GM19023 (cell line): ENCODE measurements at regions not wholly inside any gene's neighbourhood (a gene's known extent, or its start where the extent isn't known, plus 50 kb on each side); places are given as distances from the start of the nearest gene placed in this dataset.
"Not testable (repeated sequence)": the region's sequence is repeated elsewhere in the genome, so short reads cannot be mapped to it uniquely, and the experiment has no call there.

ENCODE experiments used
- ATAC-seq: cut with Tn5 transposase; IDR thresholded peaks from one replicate; pipeline ENCODE4 v1.9.1; 2021; ENCODE audit warnings: mild to moderate bottlenecking, moderate library complexity; ENCODE audit not compliant: unreplicated experiment

DNA sequence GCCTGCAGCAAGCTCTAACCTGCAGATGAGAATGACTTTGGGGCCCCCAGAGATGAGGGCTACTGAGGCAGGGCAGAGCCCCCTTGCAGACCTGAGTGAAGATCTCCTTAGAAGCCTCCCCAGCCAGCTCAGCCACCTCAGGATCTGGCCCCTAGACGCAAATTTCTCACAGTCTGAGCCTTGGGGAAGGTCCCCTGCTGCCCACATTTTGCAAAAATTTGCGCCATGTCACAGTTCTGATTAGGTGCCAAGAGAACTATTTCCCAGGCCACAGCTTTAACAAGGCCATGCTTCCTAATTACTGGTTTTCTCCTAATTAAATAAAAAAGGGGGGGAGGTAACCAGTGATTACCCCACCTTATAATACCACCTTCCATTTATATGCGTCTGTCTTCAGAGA, 81.0 kb upstream of the HES1 start:
- ATAC-seq = no peak

DNA sequence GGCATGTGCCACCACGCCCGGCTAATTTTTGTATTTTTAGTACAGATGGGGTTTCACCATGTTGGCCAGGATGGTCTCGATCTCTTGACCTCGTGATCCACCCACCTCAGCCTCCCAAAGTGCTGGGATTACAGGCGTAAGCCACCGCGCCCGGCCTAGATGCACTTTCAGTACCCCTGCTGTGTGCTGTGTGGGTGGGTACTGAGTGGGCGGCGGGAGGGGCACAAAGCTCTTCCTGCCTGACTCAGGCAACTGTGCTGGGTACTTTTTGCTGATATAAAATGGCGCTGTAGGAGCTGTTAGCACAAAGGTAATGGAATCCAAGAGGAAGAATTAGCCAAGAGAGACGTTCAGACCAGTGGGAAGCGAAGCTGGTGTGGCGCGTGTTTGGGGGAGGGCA, 79.6 kb upstream of the HES1 start:
- ATAC-seq = not testable (repeated sequence)

- no peak for ATAC-seq
Measured at GRCh38 chr3:194056731-194057415, 79.1 kb upstream of the HES1 start.

DNA sequence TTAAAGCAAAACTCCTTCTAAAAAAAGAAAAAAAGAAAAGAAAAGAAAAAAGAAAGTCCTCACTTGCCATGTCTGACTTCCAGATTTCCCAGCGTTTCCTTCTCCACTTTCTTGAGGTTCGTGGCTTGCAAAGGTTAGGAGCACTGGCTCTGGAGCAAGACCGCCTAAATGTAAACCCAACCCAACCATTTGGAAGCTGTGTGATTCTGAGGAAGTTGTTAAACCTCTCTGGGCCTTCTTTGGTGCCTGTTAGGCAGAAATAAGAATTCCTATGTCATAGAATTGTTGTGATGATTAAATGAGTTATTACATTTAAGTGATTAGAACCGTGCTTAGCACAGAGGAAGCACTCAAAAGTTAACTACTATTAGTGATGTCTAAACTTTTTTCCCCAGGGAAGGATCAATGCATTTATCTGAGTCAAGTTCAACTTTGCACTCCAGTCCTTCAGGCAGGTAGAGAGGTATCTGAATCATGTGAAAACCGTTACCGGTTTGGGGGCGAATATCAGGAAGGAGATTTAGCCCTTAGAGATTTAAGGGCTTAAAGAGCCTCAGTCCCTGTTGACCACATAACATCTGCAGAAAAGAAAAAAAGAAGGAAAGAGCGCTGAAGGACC, 78.3 kb upstream of the HES1 start:
- ATAC-seq = no peak

GRCh38 chr3:194058189-194058571, 77.8 kb upstream of the HES1 start:
- ATAC-seq = peak; percentile 71

GRCh38 chr3:194058753-194059152, 77.2 kb upstream of the HES1 start:
- no peak for ATAC-seq

DNA sequence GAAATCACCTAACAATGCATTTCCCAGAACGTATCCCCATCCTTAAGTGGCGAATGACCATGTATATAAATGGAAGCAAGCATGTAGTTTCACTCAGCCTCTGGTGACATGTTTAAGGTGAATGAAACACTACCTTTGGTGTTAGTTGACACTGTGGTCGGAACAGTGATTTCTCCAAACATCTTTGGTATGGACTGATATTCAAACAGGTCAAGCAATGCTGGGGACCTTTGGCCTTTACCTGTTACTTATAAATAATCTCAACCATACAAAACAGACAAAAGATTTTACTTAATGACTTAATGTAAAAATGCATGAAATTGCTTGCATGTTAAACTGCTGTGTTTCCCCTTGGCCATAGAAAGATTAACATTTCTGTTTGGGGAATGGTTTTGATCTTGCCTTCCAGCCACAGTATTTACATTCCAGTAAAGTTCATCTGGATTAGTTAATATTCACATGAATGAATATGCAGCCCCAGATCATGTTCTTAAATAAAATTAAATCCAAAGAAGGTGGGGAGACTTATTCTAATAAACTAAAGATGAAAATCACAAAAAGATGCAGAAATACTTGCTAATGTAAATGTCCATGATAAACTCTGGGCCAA, 74.4 kb upstream of the HES1 start:
- ATAC-seq = no peak

DNA sequence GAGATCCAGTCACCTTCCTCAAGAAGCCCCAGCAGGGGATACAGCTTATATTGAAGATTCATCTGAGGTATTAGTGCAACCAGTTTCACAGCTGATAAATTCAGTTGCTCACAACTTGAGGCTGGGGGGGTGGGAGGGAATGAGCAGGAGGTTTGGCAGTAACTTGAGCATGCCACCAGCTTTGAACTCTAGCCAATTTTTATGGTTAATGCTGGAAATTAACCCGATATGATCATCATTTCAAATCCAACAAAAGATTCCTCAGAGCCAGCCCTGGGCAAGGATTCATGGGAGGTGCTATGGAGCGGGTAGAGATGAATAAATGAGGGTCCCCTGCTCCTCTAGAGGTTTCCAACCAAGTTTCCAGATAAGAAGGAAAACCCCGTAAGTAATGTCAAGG, 73.1 kb upstream of the HES1 start:
- ATAC-seq = no peak

- no peak for ATAC-seq
Measured at GRCh38 chr3:194064380-194065332, 71.3 kb upstream of the HES1 start.

DNA sequence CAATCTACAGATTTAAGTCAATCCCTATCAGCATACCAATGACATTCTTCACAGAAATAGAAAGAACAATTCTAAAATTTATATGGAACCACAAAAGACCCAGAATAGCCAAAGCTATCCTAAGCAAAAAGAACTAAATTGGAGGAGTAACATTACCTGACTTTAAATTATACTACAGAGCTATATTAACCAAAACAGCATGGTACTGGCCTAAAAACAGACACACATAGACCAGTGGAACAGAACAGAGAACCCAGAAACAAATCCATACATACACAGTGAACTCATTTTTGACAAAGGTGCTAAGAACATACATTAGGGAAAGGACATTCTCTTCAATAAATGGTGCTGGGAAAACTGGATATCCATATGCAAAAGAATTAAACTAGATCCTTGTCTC, 68.6 kb upstream of the HES1 start:
- ATAC-seq = not testable (repeated sequence)

GRCh38 chr3:194067949-194068362, 68.0 kb upstream of the HES1 start:
- ATAC-seq = no peak

DNA sequence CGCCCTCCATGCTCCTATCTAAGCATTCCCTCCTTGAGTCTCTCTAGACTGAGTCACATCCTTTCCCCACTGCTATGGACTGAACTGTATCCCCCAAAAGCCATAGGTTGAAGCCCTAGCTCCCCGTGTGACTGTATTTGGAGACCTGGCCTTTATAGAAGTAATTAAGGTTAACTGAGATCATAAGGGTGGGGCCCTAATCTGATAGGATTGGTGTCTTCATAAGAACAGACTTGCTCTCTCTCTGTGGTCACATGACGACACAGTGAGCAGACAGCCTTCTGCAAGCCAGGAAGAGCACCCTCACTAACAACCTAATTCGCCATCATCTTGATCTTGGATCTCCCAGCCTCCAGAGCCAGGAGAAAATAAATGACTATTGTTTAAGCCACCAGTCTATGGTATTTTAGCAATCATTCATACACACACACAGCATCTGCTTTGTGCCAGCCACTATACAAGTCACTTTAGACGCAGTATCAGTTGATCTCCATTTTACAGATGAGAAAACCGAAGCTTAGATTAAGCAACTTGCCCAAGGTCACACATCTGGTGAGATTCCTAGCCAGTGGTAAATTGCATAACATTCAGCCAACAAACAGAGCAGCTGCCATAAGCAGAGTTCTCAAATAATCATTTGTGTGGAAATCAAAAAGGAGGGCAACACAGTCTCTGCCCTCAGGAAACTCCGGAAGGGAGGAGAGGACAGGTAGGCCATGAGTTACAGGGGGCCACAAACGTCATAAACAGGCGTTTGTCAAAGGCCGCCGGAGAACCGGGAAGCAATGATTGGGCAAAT, 66.3 kb upstream of the HES1 start:
- no peak for ATAC-seq

DNA sequence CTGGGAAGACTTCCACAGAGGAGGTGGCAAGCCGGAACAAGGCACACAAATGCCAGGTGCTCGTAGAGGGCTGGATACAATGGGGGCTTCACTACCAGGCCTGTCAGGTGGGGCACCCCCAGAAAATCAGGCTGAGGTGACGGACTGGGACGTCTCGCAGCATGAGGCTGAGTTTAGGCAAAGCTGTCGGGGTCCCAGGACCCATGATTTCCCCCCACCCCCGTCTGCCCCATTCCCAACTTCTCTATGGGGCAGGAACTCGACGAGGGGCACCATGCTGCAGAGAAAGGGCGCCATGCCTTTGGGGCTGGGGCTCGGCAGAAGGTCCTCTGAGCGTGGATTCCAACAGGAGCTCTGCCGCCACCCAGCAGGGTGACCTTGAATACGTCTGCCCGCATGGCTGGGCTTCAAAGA, 65.7 kb upstream of the HES1 start:
- no peak for ATAC-seq

DNA sequence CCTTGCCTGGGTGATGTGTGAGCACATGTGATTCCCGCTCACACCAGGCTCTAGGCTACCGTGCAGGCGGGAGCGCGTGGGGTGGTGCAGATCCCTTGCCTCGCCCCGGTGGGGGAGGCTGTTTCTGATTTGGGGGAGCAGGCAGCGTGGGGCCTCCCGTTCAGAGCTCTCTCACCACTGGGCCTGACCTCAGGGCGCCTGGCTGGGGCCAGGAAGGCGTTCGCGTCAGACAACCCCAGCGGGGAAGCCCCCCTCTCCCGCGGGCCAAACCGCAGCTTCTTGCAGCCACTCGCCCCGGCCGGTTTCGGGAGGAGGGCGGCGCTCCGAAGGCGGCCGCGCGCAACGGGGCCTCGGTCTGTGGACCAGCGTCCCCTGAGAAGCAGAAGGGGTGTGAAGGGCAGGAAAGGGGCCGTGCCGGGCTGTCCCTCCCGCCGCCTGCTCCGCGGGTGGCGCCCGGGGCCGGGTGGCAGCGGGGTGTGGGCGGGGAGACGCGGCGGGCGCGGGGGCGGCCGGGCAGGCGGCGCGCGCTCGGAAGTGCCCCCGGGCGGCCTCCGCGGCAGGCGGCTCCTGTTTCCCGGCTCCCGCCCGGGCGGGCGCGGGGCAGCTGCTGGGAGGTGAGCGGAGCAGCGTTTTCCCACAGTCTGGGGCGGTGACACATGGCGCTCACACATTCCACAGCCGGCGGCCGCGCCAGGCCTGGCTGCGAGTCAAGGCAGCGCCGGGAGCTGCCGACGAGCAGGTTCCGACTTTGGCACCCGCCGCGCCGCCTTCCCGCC, 65.1 kb upstream of the HES1 start:
- ATAC-seq = peak; percentile 94

- no peak for ATAC-seq
Measured at GRCh38 chr3:194072097-194072428, 63.9 kb upstream of the HES1 start.

GRCh38 chr3:194072691-194073279, 63.2 kb upstream of the HES1 start:
- ATAC-seq = no peak

DNA sequence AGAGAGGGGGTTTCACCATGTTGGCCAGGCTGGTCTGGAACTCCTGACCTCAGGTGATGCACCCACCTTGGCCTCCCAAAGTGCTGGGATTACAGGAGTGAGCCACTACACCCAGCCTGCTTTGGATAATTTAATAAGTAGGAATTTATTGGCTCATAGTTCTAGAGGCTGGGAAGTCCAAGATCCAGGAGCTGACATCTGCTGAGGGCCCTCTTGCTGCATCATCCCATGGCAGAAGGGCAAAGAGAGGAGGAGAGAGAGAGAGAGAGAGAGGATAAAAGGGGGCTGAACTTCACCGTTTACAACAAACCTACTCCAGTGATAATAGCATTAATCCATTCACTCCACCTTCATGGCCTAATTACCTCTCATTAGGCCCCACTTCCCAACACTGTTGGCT, 62.0 kb upstream of the HES1 start:
- ATAC-seq = no peak

- no peak for ATAC-seq
Measured at GRCh38 chr3:194075088-194075615, 60.8 kb upstream of the HES1 start.

DNA sequence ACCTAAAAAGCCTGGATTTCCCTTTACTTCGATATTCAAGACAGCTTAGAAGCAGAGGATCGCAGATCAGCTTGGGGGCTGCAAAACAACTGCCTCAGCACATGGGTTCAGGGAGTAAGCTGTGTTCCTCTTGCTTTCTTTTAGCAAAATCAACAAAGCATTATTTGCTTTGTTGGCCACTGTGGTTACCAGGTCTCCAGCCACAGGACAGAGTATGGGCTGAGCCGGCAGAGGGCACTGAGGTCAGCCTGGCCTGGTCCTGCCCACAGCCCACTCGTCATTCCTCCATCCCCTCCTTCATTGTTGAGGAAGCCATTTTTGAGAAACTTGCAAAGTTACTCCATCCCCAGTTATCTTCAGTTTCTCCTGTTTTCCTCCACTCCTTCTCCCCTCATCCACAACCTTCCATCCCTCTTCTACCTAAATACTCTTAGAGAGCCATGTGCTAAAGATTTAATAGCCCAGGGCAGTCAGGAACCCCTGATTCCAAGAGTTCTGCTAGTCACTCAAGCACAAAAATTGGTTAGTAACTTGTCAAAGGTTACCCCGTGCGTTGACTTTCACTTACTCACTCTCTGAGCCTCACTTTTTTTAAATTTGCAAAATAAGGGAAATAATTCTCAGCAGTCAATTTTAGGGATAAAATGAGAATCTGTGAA, 60.0 kb upstream of the HES1 start:
- no peak for ATAC-seq
